HL-60/S4 treated with phorbol 12-myristate 13-acetate at 8.2 ng/mL for 4 days and 3 days (cell line): ENCODE measurements at regions not wholly inside any gene's neighbourhood (a gene's known extent, or its start where the extent isn't known, plus 50 kb on each side); places are given as distances from the start of the nearest gene placed in this dataset.
"Not testable (repeated sequence)": the region's sequence is repeated elsewhere in the genome, so short reads cannot be mapped to it uniquely, and the experiment has no call there.

Experiments
- in situ Hi-C: fragments of 300-500 bp; cut with MboI; formaldehyde crosslinking; loops from 2 replicates; pipeline ENCODE4 v1.15.0; 2022; ENCODE audit warnings: low sequenced_read_pairs

DNA sequence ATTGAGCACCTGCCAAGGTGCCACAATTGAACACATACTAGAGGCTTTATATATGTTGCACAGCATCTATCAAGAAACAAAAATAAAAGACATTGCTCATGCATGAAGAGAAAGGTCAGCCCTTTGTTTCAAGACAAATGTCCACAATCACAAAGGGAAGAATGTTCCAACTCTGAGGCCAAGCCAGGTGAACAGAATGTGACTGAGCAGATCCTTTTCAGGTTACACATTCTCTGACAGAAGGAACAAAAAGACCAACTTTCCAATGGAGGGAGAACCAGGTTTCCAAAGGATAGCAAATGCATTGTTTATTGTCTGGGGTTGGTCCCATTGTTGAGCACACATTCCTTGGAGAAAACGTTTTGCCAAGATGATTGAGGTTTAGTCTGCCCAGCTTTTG, 50.2 kb upstream of the FAM174B start:
- in situ Hi-C loops: loop anchor here (25.0 kb wide), 1 partner anchor 593 kb away; no protein-coding TSS in a partner anchor

- in situ Hi-C loops: loop anchor here (25.0 kb wide), 1 partner anchor 594 kb away; no protein-coding TSS in a partner anchor
Measured at GRCh38 chr15:92706201-92706600, 50.6 kb upstream of the FAM174B start.

GRCh38 chr15:92707880-92708551, 52.4 kb upstream of the FAM174B start:
- in situ Hi-C loops: loop anchor here (25.0 kb wide), 1 partner anchor 596 kb away; no protein-coding TSS in a partner anchor

DNA sequence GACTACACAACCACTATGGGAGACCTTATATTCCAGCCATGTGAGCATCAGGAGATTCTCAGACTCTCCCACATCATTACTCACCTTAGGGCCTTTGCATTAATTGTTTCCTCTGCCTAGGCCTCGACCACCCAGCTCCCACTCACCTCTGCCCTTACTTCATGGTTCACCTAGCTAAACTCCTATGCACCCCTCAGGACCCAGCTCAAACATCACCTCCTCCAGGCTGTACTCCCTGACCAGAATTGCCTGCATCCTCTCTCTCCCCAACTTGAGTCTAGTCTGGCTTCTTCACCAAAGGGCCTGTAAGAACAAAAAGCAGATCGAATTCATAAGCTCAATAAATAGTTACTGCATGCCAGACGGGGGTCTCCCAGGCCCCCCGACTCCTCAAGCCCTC, 53.1 kb upstream of the FAM174B start:
- in situ Hi-C loops: loop anchor here (25.0 kb wide), 1 partner anchor 596 kb away; no protein-coding TSS in a partner anchor

DNA sequence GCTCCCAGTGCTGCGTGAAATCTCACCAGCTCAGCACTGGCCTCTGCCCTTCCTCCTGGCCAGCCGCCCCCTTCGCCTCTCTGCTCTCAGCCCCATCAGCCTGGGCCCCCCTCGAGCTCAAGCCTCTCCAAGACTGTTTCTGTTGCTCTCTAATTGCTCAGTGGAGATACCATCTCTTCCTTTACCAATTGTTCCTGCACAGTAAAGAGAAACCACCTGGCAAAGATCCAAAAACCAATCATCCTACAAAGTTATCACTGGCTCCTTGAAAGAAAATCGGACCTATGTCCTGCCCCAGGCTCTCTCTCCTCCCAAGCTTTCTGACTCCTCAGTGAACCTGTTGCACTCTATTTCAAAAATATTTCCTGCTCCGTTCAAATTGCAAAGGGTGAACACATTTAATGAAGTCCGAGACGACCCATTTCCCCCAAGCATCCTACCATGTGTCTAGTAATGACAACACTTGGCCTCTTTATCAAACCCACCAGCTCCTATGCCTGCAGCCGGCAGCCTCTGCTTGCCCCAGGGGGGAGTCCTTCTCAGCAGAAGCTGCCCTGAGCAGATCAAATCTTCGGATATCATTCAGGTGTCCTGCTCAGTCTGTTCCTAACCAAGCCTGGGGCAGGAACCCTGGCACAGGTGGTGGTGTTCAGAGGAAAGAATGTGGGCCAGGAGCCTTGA, 53.7 kb upstream of the FAM174B start:
- in situ Hi-C loops: loop anchor here (25.0 kb wide), 1 partner anchor 597 kb away; no protein-coding TSS in a partner anchor

DNA sequence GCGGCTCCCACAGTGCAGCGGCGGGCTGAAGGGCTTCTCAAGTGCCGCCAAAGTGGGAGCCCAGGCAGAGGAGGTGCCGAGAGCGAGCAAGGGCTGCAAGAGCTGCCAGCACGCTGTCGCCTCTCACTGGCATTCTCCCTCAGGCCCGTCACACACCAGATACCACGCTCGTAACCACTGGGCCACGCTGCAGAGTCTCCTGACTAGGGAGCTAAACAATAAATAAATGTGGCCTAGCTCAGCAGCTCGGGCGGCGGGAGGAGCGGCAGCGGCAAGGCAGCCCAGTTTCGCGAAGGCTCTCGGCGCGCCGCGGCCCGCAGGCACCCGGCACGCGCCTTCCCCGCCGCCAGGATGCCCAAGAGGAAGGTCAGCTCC, 55.9 kb upstream of the FAM174B start:
- in situ Hi-C loops: loop anchor here (25.0 kb wide), 1 partner anchor 599 kb away; no protein-coding TSS in a partner anchor

GRCh38 chr15:92714077-92714476, 58.5 kb upstream of the FAM174B start:
- in situ Hi-C loops: loop anchor here (25.0 kb wide), 1 partner anchor 602 kb away; no protein-coding TSS in a partner anchor

DNA sequence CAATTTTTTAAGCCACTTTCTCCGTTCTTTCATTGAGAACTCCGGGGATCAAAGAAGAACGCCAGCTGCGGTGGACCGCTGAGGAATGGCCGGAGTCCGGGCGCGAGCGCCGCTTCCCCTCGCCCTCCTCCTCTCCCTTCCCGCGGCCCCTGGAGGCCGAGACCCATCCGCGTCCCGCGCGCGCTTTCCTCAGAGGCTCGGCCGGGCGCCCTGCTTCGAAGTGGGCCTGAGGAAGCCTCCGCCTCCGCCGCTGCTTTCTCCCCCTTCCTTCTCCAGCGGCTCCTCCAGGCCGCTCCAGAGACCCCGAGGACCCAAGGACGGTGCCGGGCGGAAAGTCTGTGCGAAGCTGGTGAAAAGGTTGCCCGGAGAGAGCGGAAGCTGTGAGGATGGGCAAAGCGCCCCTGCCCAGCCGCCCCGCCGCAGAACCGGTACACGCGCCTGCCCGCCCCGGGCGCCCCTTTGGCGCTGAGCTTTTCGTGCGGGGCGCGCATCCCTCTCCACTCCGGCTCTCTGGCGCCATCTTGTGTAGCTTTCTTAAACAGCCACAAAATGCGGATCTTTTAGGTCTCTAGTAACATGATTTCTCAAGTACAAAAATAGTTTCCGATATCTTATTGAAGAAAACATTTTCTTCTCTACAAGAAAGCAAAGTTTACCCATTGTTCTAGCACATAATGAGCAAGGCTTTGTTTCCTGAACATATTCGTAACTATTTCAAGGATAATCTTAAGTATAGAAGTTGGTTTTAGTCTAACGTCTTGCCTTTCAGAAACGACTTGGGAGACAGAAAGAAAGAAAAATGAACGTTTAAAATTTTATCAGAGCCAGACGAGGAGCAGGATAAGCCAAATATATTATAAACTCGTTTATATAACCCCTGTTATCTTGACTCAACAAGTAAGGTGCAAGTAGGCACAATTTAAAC, 59.2 kb upstream of the FAM174B start:
- in situ Hi-C loops: loop anchor here (25.0 kb wide), 1 partner anchor 602 kb away; no protein-coding TSS in a partner anchor

DNA sequence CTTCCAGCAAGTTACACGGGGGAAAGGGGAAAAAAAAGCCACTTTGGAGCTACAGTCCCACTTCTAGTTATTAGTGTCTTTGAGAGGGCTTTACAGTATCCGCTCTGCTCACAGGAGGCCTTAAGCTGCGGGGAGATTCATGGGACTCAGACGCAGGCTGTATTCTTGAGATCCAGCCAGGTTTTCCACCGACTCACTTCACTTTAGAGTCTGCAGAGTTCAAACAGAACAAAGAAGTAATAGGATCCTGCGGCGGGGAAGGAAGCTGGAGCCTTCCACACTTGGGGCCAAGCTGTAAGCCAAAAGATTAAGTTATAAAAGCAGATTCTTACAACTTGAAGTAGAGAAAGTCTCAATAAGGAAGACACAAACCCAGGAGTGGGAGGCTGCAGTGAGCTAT, 60.2 kb upstream of the FAM174B start:
- in situ Hi-C loops: loop anchor here (25.0 kb wide), 1 partner anchor 603 kb away; no protein-coding TSS in a partner anchor

GRCh38 chr15:92719021-92719420, 63.4 kb upstream of the FAM174B start:
- in situ Hi-C loops: loop anchor here (25.0 kb wide), 1 partner anchor 607 kb away; no protein-coding TSS in a partner anchor

GRCh38 chr15:92724144-92724543, 68.6 kb upstream of the FAM174B start:
- in situ Hi-C loops: loop anchor here (25.0 kb wide), 1 partner anchor 612 kb away; no protein-coding TSS in a partner anchor

- in situ Hi-C loops: no loop called here
Measured at GRCh38 chr15:92725171-92725570, 69.6 kb upstream of the FAM174B start.

DNA sequence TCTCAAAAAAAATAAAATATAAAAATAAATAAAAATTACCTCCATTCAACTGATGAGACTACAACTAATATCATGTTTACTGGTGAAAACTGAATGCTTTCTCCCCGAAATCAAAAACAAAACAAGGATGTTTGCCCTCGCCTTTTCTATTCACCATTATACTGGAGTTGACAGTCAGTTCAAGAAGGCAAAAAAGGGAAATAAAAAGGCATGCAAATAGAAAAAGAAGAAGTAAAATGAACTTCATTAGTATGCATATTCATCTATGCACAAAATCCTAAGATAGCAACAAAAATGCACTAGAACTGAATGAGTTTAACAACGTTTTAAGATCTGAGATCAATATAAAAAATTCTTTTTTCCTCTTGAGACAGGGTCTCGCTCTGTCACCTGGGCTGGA, 72.7 kb upstream of the FAM174B start:
- in situ Hi-C loops: no loop called here

DNA sequence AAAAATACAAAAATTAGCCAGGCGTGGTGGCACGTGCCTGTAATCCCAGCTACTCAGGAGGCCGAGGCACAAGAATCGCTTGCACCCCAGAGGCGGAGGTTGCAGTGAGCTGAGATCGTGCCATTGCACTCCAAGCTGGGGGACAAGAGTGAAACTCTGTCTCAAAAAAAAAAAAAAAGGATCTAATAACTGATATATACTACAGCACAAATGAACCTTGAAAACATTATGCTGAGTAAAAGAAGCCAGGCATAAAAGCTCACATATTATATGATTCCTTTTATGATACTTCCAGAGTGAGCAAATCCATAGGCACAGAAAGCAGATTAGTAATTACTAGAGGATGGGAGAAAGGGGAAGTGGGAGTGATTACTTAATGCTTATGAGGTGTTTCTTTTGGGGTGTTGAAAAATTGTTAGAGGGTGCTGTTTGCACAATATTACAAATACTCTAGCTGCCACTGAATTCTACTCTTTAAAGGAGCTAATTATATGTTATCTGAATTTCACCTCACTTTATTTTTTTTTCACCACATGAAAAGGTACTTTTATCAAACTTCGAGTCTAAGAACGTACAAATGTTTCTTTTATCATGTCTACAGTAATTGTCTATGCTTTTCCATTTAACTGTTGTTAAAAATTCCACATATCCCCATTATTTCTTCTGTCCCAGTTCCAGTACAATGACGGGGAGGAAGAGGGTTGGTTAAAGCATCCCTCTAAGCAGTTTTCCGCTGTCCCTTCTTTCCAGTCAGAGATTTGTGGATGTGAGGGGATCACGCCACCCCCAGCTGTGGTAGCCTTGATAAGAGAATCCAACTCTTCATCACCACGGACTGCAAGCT, 77.7 kb upstream of the FAM174B start:
- in situ Hi-C loops: no loop called here

DNA sequence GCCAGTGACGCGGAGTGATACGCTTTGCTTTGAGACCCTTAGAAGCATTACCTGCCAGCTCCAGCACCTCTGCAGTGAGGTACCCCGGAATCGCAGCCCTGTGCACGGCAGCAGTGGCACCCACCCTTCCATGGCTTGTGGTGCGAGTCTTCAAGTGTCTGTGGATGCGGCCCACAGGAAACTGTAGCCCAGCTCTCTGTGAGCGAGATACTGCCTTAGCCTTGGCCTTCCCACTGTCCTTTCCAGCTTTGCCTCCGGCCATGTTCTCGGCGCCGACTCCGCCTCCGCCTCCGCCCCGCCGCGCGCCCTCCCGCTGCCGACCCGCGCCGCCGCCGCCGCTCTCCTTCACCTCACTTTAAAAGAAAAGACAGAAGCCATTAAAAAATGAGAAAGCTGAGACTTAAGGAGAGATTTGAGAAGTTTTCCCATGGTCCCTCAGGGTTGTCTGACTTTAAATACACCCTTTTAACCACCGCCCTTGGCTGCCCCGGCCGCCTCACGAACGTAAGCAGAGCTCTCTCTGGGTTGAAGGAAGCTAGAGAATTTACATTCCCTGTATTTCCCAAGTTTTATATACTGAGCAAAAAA, 78.5 kb upstream of the FAM174B start:
- in situ Hi-C loops: no loop called here

DNA sequence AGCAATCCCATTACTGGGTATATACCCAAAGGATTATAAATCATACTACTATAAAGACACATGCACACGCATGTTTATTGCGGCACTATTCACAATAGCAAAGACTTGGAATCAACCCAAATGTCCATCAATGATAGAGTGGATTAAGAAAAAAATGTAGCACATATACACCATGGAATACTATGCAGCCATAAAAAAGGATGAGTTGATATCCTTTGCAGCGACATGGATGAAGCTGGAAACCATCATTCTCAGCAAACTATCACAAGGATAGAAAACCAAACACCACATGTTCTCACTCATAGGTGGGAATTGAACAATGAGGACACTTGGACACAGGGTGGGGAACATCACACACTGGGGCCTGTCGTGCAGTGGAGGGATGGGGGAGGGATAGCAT, 83.7 kb upstream of the FAM174B start:
- in situ Hi-C loops: not testable (repeated sequence)

DNA sequence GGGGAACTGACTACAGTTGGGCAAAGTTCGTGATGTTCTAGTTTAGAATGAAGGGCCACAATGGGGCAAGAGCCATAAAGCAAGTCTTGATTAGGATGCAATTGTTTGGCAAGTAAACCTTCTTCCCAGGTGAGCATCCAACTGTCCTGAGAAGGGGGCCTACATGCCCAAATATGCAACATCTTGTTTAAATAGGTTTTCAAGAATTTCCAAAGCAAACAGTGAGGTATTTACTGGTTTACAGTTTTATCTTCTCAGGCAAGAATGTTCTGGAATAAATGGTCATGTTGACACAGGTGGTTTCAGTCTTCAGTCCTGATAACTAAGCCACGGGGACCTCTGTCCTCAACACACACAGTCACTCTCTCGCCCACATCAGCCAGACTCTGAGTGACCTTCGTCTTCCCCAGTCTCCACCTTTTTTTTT, 90.3 kb upstream of the FAM174B start:
- in situ Hi-C loops: no loop called here

DNA sequence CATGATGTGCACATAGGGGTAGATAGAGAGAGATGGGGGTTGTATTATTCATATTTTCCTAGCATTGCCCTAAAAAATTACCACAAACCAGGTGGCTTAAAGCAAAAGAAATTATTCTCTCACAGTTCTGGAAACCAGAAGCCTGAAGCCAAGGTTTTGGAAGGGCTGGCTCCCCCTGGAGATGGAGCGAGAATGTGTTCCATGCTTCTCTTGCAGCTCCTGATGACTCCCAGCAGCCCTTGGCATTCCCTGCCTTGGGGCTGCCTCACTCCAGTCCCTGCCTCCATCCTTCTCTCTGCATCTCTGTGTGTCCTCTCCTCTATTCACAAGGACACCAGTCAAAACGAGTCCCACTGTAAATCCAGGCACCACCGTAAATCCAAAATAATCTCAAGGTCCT, 91.5 kb upstream of the FAM174B start:
- in situ Hi-C loops: no loop called here

DNA sequence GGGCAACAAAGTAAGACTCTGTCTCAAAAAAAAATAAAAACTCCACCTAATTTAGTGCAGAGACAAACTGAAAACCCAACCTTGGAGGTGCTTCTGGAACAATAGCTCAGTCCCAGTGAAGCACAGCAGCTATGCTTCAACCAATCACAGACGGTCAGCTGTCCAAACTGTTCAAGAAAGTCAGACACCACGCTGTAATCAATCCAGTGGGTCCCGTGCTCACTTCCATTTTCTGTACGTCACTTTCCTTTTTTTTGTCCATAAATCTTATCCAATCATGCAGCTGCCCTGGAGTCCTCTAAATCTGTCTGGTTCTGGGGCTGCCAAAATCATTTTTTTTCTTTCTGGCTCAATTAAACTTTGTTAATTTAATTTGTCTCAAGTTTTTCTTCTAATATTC, 93.6 kb upstream of the FAM174B start:
- in situ Hi-C loops: no loop called here

- in situ Hi-C loops: no loop called here
Measured at GRCh38 chr15:92749946-92750345, 94.4 kb upstream of the FAM174B start.
